Fibroblast of villous mesenchyme (primary cell): ENCODE measurements at regions not wholly inside any gene's neighbourhood (a gene's known extent, or its start where the extent isn't known, plus 50 kb on each side); places are given as distances from the start of the nearest gene placed in this dataset.
A peak's percentile ranks its signal among the peaks of the same experiment; 100 is the strongest.

Source experiments
- DNase-seq: peaks from one replicate; pipeline ENCODE4 v3.0.0-alpha.2; 2010; ENCODE audit warnings: low read depth
- H3K4me3 ChIP-seq: 2 replicates; pipeline ENCODE4 v1.5.1; 2011; ENCODE audit warnings: low read depth, mild to moderate bottlenecking, low read length
- CTCF ChIP-seq: IDR thresholded peaks from 2 replicates; pipeline ENCODE4 v1.5.1; 2012; ENCODE audit warnings: low read depth, mild to moderate bottlenecking, low read length; ENCODE audit not compliant: insufficient read depth

DNA sequence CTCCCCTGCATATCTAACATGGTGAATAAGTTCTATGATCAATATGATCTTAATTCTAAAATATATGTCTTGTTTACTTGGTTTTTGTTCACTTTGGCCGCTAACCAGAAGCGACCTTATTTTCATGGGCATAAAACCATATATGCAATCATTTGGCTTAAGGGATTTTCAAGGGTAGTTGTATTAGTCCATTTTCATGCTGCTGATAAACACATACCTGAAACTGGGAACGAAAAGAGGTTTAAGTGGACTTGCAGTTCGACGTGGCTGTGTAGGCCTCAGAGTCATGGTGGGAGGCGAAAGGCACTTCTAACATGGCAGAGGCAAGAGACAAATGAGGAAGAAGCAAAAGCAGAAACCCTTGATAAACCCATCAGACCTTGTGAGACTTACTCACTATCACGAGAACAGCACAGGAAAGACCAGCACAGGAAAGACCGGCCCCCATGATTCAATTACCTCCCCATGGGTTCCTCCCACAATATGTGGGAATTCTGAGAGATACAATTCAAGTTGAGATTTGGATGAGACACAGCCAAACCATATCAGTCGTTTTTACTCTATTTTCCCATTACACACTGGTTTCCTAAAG is 114.3 kb upstream of the CPEB2 start:
- DNase-seq = no peak
- no peak overlapping the region for H3K4me3 ChIP-seq
- TF ChIP-seq CTCF = no peak

DNA sequence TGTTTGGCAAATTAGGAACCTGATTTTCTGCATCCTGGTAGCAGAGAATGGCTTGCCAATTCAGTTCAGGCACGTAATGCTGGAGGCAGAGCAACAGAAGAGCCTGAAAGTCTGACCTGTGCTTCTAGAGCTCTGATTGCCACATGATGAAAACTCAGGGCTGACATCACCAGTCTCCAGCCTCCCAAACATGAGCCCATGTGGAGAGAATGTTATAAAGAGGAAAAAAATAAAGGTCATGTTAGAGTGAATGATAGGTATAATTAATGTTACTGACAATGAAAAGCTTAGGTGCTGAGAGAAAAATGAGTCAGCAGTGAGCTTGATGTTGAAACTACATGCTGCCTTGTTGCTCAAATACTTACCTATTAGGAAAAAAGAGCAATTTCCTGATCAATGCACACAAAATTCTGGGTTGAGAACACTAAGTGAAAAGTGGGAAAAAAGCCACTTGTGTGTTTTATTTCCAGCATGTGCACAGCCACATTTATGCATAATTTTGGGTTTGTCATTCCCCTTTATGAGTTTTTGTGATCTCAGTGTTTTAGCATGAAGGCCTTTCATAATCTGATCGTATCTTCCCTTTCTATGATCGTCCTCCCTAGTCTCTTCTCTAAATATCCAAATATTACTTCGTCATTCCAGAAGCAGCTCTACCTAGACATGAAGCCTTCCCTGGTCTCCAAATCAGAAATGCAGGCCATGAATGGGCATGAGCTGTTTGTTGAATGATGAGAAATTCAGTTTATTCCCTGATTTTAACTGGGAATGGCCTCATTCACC is 113.3 kb upstream of the CPEB2 start:
- H3K4me3 ChIP-seq = no peak overlapping the region
- peak; percentile 18 for DNase-seq
- TF ChIP-seq CTCF = no peak

- H3K4me3 ChIP-seq = no peak overlapping the region
- no peak for DNase-seq
- TF ChIP-seq CTCF = no peak
Measured at GRCh38 chr4:14892563-14892962, 109.7 kb upstream of the CPEB2 start.

DNA sequence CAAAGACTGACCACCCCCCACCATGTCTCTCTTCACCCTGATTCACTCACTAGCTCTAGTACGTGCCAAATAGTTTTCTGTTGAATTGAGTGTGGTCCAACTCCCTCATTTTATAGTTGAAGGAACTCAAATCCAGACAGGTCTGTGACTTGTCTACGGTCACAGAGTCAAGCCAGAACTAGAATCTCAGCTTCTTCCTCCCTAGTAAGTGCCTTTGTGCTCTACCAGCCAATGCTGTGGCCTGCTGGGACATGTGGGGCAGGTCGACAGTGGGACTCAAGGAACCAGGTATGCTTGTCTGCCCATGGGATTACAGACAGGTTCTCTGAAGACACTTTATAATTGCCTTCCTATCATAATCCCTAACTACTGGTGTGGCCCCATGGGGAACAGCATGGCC is 108.6 kb upstream of the CPEB2 start:
- no peak for DNase-seq
- no peak overlapping the region for H3K4me3 ChIP-seq
- no peak for TF ChIP-seq CTCF

DNA sequence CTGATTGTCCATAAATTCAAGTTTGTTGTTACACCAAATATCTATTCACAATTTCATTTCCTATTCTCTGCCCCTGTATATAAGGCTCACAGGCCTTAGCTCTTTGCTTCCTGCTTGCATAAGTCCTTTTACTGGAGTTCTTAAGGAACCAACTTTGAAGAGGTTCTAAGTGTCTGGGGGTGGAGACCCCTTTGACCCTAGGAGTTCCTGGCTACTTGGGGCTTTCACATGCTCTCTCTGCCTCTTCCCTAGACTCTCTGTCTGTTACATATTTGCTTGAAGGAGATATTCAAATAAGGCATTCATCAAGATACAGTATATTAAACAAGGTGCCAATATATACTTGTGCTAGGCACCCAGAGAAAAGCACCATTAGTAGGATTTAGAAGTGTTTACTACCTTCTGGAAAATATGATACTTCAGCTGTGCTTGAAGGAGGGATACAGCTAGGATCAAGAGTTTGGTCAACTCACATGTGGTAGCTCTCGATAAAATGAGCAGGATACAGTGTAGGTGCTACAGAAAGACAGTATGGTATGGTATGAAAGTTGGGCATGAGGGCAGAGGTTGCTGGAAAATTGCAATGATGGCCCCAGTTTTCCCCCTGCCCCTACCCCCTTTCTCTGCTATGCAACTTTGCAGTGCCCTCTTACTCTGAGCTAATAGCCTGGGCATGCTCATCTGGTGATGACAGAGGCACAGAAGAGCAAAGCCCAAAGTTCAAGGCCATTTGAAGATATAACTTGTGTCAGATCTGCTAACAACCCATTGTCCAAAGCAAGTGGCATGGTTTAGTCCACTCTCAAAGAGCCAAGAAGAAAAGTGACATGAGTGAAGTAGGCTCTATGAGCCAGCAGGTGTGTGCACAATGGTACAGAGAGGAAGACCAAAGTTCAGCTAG is 107.6 kb upstream of the CPEB2 start:
- no peak for DNase-seq
- TF ChIP-seq CTCF = no peak
- H3K4me3 ChIP-seq = no peak overlapping the region

DNA sequence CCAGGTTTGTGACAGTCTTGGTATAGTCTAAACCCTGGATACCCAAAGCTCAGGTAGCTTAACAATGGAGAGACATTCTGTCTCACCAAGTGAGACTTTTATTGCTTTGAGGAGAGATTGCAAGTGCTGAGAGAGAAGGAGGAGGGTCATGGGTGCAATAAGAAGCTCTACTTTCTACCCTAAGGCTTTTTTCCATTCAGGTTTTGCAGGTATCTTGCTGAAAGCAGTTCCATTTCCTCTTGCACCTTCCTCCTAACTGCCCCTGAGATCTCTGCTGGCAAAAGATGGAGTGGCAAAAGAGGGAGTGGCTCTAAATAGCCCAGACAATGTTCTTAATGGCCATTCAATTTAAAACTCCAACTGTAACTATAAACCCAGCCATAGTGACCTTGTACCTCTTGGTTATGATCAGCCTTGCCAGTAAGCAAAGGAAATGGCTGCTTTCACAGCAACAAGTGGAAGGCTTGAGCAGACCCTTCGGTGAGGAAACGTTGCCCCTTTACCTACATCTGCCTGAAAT is 105.6 kb upstream of the CPEB2 start:
- no peak for TF ChIP-seq CTCF
- no peak for DNase-seq
- no peak overlapping the region for H3K4me3 ChIP-seq
